ENCODE measurements at regions not wholly inside any gene's neighbourhood (a gene's known extent, or its start where the extent isn't known, plus 50 kb on each side); places are given as distances from the start of the nearest gene placed in this dataset.

DNA sequence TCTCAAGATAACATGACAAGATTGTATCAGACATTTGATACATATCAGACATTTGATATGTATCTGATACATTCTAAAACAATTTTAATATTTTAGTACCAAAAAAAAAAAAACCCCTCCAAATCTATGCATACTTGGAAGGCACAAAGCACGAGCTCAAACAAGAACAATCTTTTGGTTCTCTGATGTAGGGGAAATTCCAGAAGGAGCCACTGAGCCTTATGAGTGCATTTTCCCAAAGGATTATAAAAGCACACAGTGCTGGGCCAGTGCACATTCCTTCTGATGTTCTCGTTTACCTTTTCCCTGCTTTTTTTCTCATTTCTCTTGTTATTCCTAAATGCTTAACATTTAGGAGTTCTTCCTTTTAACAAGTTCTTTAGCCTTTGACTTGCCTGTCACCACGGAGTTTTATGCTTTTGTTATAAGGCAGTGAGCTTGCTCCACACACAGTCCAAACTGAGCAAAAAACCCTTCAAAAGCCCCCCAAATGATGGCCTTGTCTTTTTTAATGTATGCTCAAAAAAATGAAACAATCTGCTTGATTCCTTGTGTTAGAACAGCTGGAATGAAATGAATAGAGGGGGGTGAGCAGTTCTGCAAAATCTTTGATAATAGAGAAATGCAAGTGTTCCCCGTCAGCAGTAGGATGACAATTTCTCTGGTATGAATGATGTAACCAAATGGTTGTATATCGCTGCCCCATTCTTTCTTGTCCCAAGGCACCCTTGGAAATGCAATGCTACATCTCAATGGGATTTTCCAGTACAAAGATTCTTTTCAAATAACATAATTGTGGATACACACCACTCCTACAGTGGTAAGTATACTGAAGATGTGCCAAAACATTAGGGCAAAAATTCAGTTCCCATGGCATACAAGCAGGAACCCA lies 597.2 kb upstream of the ZEB2 start:
- Histone ChIP-seq H3K27ac (no peak overlapping the region), H3K4me3 (no peak overlapping the region), H3K36me3 (no peaks in the 10 kb centered on the region), H3K9me3 (no peaks in the 10 kb centered on the region), H3K27me3 (no peaks in the 10 kb centered on the region), H3K4me1 (no peaks in the 10 kb centered on the region)
- TF ChIP-seq, protein P1, sequence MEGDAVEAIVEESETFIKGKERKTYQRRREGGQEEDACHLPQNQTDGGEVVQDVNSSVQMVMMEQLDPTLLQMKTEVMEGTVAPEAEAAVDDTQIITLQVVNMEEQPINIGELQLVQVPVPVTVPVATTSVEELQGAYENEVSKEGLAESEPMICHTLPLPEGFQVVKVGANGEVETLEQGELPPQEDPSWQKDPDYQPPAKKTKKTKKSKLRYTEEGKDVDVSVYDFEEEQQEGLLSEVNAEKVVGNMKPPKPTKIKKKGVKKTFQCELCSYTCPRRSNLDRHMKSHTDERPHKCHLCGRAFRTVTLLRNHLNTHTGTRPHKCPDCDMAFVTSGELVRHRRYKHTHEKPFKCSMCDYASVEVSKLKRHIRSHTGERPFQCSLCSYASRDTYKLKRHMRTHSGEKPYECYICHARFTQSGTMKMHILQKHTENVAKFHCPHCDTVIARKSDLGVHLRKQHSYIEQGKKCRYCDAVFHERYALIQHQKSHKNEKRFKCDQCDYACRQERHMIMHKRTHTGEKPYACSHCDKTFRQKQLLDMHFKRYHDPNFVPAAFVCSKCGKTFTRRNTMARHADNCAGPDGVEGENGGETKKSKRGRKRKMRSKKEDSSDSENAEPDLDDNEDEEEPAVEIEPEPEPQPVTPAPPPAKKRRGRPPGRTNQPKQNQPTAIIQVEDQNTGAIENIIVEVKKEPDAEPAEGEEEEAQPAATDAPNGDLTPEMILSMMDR (IDR thresholded peaks at IDR 0.05) = no peak
- TF ChIP-seq POLR2A (IDR thresholded peaks at IDR 0.05) = no peak
- intact Hi-C loops (cut with DNase I; ENCODE audit: low total_unique reads) = no loop called here
- no peak for DNase-seq

DNA sequence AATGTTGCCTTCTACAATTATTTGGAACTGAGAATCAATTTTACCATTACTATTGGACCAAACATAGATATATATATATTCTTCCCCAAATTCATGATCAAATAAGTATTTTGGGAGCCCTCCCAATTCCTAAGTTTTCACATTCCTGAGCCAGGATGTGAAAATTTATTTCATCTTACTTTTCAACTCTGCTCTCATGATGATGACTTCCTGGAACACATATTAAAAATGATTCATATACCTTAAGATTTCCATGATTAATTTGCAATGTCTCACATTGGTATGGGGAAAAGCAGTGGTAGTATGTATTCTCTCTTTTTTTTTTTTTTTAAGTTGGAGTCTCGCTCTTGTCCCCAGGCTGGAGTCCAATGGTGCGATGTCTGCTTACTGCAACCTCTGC lies 596.1 kb upstream of the ZEB2 start:
- Histone ChIP-seq H3K9me3 (no peaks in the 10 kb centered on the region), H3K27ac (no peak overlapping the region), H3K27me3 (no peaks in the 10 kb centered on the region), H3K4me3 (no peak overlapping the region), H3K4me1 (no peaks in the 10 kb centered on the region), H3K36me3 (no peaks in the 10 kb centered on the region)
- no peak for TF ChIP-seq POLR2A (IDR thresholded peaks at IDR 0.05)
- TF ChIP-seq, protein P1 (IDR thresholded peaks at IDR 0.05) = no peak
- intact Hi-C loops (cut with DNase I; ENCODE audit: low total_unique reads) = no loop called here
- DNase-seq = no peak

DNA sequence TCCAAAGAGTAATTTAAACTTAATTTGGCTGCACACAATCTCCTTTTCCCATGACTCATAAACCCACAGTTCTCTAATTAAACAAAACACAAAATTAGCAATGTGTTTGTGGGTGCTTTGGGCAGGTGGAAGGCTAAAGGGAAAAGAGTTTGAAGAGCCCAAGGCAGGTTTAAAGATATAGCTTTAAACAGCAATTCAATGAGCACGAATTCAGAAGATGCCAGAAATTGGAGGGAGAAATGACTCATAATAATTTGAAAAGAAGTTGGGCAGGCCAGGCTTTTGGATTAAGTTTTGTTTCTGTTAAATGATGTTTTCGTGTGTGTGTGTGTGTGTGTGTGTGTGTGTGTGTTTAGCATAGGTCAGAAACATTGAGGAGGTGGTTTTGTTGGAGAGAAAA lies 594.8 kb upstream of the ZEB2 start:
- H3K4me3 ChIP-seq = no peak overlapping the region
- TF ChIP-seq, protein P1 (IDR thresholded peaks at IDR 0.05) = no peak
- no peak for TF ChIP-seq POLR2A (IDR thresholded peaks at IDR 0.05)
- H3K9me3 ChIP-seq = no peaks in the 10 kb centered on the region
- no peak for DNase-seq
- no peaks in the 10 kb centered on the region for H3K36me3 ChIP-seq
- no peaks in the 10 kb centered on the region for H3K4me1 ChIP-seq
- H3K27me3 ChIP-seq = no peaks in the 10 kb centered on the region
- H3K27ac ChIP-seq = no peak overlapping the region
- intact Hi-C loops (cut with DNase I; ENCODE audit: low total_unique reads) = no loop called here

DNA sequence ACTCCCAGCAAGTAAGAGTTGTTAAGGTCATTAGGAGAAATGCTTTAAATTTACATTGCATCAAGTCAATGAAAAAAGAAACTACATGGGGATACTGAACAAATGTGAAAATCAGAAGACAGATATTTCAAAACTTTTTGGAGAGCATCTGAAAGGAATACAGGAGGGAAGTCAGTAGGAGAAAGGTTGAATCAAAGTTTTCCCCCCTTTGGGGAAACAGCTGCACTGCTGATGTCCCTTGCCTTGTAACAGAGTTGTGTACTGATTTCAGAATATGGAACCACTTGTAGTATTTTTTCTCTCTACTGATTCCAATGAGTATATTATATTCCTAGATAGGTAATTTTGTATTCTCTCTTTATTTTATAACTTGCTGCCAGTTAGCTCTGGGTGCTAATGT lies 592.5 kb upstream of the ZEB2 start:
- Histone ChIP-seq H3K27me3 (no peaks in the 10 kb centered on the region), H3K4me1 (no peaks in the 10 kb centered on the region), H3K4me3 (no peak overlapping the region), H3K9me3 (no peaks in the 10 kb centered on the region), H3K27ac (no peak overlapping the region), H3K36me3 (no peaks in the 10 kb centered on the region)
- no peak for DNase-seq
- intact Hi-C loops (cut with DNase I; ENCODE audit: low total_unique reads) = no loop called here
- TF ChIP-seq POLR2A (IDR thresholded peaks at IDR 0.05) = no peak
- TF ChIP-seq, protein P1 (IDR thresholded peaks at IDR 0.05) = no peak

DNA sequence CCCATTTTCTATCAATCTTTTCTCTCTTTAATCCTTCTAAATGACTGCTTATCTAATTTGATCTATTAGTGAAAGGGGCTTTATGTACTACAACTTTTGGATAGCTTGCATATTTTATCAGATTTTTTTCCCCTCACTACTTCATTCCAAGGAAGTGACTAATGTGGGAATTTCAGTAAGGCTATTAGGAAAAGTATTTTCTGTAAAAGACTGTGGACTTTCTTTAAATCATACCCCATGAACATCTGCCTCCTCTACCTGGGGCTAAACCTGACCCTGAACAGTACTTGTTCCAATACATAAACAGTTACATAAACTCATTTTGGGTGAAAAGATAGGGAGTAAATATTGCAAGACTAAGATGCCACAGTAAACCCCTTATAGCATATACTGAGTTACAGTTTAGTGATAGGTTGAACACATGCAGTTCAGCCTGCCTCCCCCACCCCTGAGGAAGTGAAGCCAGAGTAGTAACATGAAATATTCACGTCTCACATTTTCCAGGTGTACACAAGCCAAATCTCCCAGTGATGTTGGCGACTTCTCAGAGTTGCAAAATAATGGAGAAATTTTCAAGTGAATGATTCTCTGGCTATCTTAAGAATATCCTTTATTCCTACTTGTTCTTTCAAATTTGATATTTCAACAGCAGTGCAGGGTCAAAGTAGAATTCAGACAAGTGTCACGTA lies 590.9 kb upstream of the ZEB2 start:
- Histone ChIP-seq H3K4me1 (no peaks in the 10 kb centered on the region), H3K36me3 (no peaks in the 10 kb centered on the region), H3K27ac (no peak overlapping the region), H3K27me3 (no peaks in the 10 kb centered on the region), H3K9me3 (no peaks in the 10 kb centered on the region), H3K4me3 (no peak overlapping the region)
- intact Hi-C loops (cut with DNase I; ENCODE audit: low total_unique reads) = no loop called here
- TF ChIP-seq, protein P1 (IDR thresholded peaks at IDR 0.05) = no peak
- TF ChIP-seq POLR2A (IDR thresholded peaks at IDR 0.05) = no peak
- peak in 1 of 2 donors; percentile 18 for DNase-seq

Data from uterus (tissue), 3 donors.